ENCODE measurements at regions not wholly inside any gene's neighbourhood (a gene's known extent, or its start where the extent isn't known, plus 50 kb on each side); places are given as distances from the start of the nearest gene placed in this dataset.

DNA sequence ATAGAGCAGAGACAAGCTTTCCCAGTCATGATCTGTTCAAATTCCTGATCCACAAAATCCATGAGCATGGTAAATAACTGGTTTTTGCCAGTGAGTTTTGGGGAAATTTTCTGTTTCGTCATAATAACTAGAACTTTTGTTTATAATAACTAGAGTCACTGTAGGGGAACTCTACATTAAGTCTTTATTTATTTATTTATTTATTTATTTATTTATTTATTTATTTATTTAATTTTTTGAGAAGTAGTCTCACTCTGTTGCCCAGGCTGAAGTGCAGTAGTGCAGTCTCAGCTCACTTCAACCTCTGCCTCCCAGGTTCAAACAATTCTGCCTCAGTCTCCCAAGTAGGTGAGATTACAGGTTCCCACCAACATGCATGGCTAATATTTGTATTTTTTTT, 1106.8 kb downstream of the AMY1C start:
- no peak overlapping the region for H3K4me3 ChIP-seq (replicated peaks; ENCODE audit: low read depth, low read length)
- no peak for DNase-seq (ENCODE audit: extremely low read depth, low read depth)
- TF ChIP-seq, protein P1, sequence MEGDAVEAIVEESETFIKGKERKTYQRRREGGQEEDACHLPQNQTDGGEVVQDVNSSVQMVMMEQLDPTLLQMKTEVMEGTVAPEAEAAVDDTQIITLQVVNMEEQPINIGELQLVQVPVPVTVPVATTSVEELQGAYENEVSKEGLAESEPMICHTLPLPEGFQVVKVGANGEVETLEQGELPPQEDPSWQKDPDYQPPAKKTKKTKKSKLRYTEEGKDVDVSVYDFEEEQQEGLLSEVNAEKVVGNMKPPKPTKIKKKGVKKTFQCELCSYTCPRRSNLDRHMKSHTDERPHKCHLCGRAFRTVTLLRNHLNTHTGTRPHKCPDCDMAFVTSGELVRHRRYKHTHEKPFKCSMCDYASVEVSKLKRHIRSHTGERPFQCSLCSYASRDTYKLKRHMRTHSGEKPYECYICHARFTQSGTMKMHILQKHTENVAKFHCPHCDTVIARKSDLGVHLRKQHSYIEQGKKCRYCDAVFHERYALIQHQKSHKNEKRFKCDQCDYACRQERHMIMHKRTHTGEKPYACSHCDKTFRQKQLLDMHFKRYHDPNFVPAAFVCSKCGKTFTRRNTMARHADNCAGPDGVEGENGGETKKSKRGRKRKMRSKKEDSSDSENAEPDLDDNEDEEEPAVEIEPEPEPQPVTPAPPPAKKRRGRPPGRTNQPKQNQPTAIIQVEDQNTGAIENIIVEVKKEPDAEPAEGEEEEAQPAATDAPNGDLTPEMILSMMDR (IDR thresholded peaks at IDR 0.05; ENCODE audit: low read depth, low read length, missing control alignments) = no peak

DNA sequence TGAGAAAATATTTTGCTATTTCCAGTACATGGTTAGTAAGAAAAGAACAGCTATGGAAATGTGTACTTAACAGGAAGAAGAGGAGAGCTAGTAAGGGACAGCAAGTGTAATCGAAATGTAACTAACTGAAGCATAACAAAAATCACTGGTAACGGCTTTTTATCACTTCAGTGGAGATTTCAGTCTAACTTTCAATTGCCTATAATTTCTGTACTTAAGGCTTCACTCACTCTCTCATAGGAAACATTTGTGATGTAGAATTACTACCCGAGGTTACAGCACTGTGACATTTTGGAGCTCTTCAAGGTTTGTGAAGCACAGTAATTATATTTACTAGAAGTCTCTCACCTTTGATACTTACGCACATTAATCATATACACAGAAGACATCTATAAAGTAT, 1119.1 kb downstream of the AMY1C start:
- TF ChIP-seq, protein P1 (IDR thresholded peaks at IDR 0.05; ENCODE audit: low read depth, low read length, missing control alignments) = no peak
- DNase-seq (ENCODE audit: extremely low read depth, low read depth) = no peak
- H3K4me3 ChIP-seq (replicated peaks; ENCODE audit: low read depth, low read length) = no peak overlapping the region

DNA sequence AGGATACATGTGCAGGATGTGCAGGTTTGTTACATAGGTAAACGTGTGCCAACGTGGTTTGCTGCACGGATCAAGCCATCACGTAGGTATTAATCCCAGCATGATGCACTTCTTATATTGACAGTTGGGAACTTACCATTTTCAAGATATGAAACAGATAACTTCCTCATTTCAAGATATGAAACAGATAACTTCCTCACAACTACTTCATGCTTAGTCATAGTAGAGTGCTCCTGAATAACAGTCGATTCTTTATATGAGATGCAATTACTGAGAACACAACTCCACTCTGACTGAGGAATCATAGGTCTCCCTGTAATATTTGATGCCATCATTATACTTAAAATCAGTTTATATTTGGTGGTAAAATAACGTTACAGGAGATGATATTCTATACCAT, 1124.3 kb downstream of the AMY1C start:
- DNase-seq (ENCODE audit: extremely low read depth, low read depth) = no peak
- TF ChIP-seq, protein P1 (IDR thresholded peaks at IDR 0.05; ENCODE audit: low read depth, low read length, missing control alignments) = no peak
- H3K4me3 ChIP-seq (replicated peaks; ENCODE audit: low read depth, low read length) = no peak overlapping the region

DNA sequence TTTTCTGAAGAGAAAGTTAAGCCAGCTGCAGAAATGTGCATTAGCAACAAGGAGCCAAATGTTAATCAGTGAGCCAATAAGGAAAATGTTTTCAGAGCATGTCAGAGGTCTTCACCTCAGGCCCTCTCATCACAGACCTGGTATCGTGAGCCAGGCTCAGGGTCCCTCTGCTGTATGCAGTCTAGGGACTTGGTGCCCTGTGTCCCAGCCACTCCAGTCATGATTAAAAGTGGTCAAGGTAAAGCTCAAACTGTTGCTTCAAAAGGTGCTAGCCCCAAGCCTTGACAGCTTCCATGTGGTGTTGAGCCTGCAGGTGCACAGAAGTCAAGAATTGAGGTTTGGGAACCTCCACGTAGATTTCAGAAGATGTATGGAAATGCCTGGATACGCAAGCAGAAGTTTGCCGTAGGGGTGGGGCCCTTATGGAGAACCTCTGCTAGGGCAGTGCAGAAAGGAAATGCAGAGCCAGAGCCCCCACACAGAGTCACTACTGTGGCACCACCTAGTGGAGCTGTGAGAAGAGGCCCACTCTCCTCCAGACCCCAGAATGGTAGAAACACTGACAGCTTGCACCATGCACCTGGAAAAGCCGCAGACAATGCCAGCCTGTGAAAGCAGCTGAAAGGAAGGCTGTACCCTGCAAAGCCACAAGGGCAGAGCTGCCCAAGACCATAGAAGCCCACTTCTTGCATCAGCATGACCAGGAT, 1128.7 kb downstream of the AMY1C start:
- TF ChIP-seq, protein P1 (IDR thresholded peaks at IDR 0.05; ENCODE audit: low read depth, low read length, missing control alignments) = no peak
- H3K4me3 ChIP-seq (replicated peaks; ENCODE audit: low read depth, low read length) = no peak overlapping the region
- no peak for DNase-seq (ENCODE audit: extremely low read depth, low read depth)

DNA sequence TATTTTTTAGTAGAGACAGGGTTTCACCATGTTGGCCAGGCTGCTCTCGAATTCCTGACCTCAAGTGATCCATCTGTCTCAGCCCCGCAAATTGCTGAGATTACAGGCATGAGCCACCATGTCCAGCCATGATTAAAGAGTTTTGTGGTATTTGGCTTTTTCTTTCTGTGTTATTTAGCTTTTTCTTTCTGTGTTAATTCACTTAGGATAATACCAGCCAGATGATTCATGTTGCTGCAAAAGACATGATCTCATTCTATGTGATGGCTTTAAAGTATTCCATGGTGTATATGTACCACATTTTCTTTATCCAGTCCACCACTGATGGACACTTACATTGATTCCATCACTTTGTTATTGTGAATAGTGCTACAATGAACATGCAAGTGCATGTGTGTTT, 1135.2 kb downstream of the AMY1C start:
- H3K4me3 ChIP-seq (replicated peaks; ENCODE audit: low read depth, low read length) = no peak overlapping the region
- TF ChIP-seq, protein P1 (IDR thresholded peaks at IDR 0.05; ENCODE audit: low read depth, low read length, missing control alignments) = no peak
- DNase-seq (ENCODE audit: extremely low read depth, low read depth) = no peak

DNA sequence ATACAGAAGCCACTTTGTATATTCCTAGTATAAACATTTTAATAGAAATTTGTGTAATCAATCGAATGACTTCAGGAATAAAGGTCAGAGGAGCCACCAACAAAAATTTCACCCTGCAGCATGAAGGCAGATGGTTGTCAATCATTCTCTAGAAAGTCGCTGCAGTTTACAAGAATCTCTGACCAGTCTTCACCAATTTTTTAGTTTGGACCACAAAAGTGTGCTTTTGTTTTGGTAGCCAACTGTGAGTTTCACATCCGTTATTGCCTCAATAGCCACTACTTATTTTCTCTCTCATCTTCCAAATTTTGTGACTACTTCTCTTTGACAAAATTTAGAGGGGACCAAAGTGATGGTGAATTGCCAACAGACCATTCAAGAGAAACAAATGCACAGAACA, 1155.6 kb downstream of the AMY1C start:
- H3K4me3 ChIP-seq (replicated peaks; ENCODE audit: low read depth, low read length) = no peak overlapping the region
- no peak for DNase-seq (ENCODE audit: extremely low read depth, low read depth)
- TF ChIP-seq, protein P1 (IDR thresholded peaks at IDR 0.05; ENCODE audit: low read depth, low read length, missing control alignments) = no peak

DNA sequence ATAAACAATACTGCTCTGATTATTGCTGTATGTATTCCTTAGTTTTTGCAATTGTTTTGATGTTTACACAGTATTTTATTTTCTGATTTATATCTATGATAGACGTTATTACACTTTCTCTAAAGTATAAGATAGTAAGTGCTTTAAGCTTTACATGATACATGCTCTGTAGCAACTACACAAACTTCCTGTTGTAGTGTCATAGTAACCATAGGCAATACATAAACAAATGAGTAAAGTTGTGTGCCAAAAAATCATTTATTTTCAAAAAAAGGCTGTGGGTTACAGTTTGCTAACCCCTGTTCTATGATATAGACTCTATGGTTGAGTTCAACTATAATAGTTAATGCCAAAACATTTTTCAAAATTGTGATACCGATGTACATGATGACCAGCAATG, 1156.4 kb downstream of the AMY1C start:
- no peak for DNase-seq (ENCODE audit: extremely low read depth, low read depth)
- TF ChIP-seq, protein P1 (IDR thresholded peaks at IDR 0.05; ENCODE audit: low read depth, low read length, missing control alignments) = no peak
- no peak overlapping the region for H3K4me3 ChIP-seq (replicated peaks; ENCODE audit: low read depth, low read length)
